NCI-H69 (cell line): ENCODE measurements at regions not wholly inside any gene's neighbourhood (a gene's known extent, or its start where the extent isn't known, plus 50 kb on each side); places are given as distances from the start of the nearest gene placed in this dataset.

Experiments used
- DNase-seq: peaks from one replicate; lab custom pipeline; 2025; lab: John Stamatoyannopoulos, UW

DNA sequence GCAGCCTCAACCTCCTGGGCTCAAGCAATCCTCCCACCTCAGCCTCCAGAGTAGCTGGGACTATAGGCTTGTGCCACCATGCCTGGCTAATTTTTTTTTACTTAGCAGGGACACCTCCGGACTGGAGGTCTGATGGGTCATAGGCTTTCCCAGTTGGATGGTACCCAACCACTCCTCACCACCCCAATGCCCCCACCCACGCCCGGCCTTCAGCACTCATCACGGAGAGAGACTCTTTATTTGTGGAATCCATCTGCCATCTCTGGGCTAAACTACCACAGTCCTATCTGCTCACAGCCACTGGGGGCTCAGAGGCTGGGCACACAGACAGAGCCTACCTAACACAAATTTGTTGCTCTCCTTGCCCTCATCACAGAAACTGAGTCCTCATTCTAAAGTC, 58.3 kb upstream of the STXBP1 start:
- no peak for DNase-seq

DNA sequence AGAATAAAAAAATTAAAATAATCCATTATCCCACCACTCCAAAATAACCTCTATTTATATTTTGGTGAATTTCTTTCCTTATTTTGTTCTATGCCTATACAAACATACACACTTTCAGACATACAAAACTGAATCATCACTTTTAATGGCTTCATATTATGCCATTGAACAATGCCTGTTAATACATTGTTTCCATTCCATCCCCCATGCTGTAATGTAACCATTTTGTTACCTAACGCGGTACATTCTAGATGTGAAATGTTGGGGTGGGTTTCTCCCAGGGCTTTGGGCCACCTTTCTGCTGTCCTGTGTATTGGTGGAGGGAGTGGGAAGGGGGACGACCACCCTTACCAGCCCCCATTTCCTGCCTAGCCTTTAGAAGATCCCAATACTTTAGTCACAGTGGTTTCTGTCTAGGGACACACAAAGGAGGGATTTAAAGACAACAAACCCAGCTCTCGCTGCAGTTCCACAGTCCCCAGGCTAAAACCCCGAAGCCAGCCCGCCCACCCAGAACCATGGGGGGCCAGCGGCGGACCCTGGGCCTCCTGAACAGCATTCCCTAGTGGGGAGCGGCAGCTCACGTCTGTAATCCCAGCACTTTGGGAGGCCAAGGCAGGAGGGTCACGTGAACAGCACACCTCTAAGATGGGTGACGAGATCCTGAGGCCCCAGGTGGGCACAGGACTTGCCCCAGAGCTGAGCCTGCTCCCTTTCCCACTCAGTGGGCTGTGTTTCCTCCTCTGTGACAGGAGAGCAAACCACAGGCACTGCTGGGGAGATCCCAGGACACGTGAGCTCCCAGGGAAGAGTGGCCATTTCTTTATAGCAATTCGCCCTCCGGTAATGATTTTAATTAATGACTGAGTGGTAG, 56.9 kb upstream of the STXBP1 start:
- DNase-seq, result peak; percentile 89

- peak; percentile 83 for DNase-seq
Measured at GRCh38 chr9:127555840-127556820, 55.9 kb upstream of the STXBP1 start.

DNA sequence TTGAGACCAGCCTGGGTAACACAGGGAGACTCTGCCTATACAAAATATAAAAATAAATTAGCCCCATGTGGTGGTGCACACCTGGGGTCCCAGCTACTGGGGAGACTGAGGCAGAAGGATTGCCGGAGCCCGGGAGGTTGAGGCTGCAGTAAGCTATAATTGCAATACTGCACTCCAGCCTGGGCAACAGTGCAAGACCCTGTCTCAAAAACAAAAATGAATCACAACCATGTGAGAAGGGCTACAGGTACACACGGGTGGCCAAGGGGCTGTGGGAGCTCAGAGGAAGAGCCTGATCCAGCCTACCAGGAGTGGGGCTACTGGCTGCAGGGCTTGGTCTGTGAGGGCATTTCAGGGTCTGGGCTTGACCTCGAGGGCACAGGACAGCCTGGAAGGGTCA, 55.2 kb upstream of the STXBP1 start:
- DNase-seq, result no peak

- peak; percentile 90 for DNase-seq
Measured at GRCh38 chr9:127557466-127557869, 54.6 kb upstream of the STXBP1 start.

- DNase-seq, result peak; percentile 78
Measured at GRCh38 chr9:127557998-127558546, 54.0 kb upstream of the STXBP1 start.

GRCh38 chr9:127558581-127559246, 53.4 kb upstream of the STXBP1 start:
- DNase-seq, result no peak

DNA sequence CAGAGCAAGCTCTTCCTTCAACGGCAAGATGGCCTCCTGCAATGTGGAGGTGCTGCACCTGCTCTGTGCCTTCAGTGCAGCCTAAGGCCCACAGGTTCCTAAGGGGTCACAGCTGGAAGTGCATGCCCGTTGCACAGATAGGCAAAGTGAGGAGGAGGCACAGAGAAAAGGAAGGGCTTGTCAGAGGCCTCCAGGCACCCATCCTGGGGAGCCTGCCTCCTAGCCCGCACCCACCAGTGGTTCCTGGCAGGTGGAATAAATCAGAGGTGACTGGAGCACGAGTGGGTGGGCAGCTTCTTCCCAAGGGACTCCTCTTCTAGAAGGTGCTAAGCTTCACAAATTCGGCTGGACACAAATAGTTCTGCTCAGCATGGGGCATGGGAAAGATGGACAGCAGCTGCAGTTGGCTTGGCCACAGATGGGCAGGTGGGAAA, 52.8 kb upstream of the STXBP1 start:
- DNase-seq, result no peak

- peak; percentile 66 for DNase-seq
Measured at GRCh38 chr9:127561491-127562278, 50.4 kb upstream of the STXBP1 start.
